WERI-Rb-1 (cell line): ENCODE measurements at regions not wholly inside any gene's neighbourhood (a gene's known extent, or its start where the extent isn't known, plus 50 kb on each side); places are given as distances from the start of the nearest gene placed in this dataset.

Experiments
- DNase-seq: peaks from one replicate; pipeline ENCODE4 v3.0.0-alpha.2; 2020
- H3K27ac ChIP-seq: fragments of 250-450 bp; sonication (Bioruptor Pico); 2 replicates; pipeline ENCODE4 v1.5.1; 2020; ENCODE audit warnings: mild to moderate bottlenecking, moderate library complexity
- H3K27me3 ChIP-seq: fragments of 250-450 bp; sonication (Bioruptor Pico); 2 replicates; pipeline ENCODE4 v1.5.1; 2021; ENCODE audit warnings: mild to moderate bottlenecking, low read depth, moderate library complexity; ENCODE audit not compliant: insufficient read depth, severe bottlenecking
- H3K36me3 ChIP-seq: fragments of 250-450 bp; sonication (Bioruptor Pico); 2 replicates; pipeline ENCODE4 v1.5.1; 2020; ENCODE audit warnings: mild to moderate bottlenecking, moderate library complexity
- H3K4me3 ChIP-seq: 2 replicates; pipeline ENCODE4 v1.5.1; 2011; ENCODE audit warnings: low read depth, mild to moderate bottlenecking, control low read depth, low read length
- H3K9me3 ChIP-seq: fragments of 250-450 bp; sonication (Bioruptor Pico); 2 replicates; pipeline ENCODE4 v1.5.1; 2021; ENCODE audit warnings: mild to moderate bottlenecking, moderate library complexity; ENCODE audit not compliant: severe bottlenecking
- TF ChIP-seq, protein P1 (sequence below): IDR thresholded peaks from 2 replicates; pipeline ENCODE4 v1.5.1; 2011; ENCODE audit warnings: low read depth, mild to moderate bottlenecking, control low read depth, inconsistent platforms, low read length

DNA sequence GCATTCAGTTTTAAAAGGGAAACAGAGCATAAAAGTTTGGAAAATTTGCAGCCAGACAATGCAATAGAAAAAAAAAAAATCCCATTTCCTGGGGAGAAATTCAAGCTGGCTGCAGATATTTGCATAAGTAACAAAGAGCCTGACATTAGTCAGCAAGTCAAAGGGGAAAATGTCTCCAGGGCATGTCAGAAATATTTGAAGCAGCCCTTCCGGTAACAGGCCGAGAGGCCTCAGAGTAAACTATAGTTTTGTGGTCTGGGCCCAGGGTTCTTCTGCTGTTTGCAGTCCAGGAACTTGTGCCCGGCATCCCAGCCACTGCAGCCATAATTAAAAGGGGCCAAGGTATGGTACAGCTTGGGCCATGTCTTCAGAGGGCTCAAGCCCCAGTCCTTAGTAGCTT is 411.6 kb upstream of the BCHE start:
- no peak overlapping the region for H3K4me3 ChIP-seq
- no peak overlapping the region for H3K27ac ChIP-seq
- no peaks in the 10 kb centered on the region for H3K27me3 ChIP-seq
- H3K36me3 ChIP-seq = no peaks in the 10 kb centered on the region
- no peak for DNase-seq
- TF ChIP-seq, protein P1, sequence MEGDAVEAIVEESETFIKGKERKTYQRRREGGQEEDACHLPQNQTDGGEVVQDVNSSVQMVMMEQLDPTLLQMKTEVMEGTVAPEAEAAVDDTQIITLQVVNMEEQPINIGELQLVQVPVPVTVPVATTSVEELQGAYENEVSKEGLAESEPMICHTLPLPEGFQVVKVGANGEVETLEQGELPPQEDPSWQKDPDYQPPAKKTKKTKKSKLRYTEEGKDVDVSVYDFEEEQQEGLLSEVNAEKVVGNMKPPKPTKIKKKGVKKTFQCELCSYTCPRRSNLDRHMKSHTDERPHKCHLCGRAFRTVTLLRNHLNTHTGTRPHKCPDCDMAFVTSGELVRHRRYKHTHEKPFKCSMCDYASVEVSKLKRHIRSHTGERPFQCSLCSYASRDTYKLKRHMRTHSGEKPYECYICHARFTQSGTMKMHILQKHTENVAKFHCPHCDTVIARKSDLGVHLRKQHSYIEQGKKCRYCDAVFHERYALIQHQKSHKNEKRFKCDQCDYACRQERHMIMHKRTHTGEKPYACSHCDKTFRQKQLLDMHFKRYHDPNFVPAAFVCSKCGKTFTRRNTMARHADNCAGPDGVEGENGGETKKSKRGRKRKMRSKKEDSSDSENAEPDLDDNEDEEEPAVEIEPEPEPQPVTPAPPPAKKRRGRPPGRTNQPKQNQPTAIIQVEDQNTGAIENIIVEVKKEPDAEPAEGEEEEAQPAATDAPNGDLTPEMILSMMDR = no peak
- no peaks in the 10 kb centered on the region for H3K9me3 ChIP-seq

DNA sequence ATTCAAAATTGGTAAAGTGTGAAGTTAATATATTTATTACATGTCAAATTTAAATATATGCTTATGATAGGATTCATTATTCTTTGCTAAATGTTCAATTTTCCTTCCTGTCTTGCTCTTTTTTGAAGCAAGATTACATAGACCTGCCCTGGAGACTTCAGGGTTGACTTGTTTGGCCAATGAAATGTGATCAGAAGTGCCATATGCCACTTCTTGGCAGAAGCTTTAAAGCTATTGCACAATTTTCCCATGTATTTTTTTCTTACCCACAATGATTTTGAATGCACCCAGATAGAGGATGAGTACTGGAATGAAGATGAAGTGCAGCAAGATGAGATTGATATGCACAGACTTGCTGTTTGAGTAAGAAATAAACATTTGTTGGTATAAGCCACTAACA is 406.3 kb upstream of the BCHE start:
- no peaks in the 10 kb centered on the region for H3K36me3 ChIP-seq
- TF ChIP-seq, protein P1 = no peak
- no peak for DNase-seq
- no peak overlapping the region for H3K4me3 ChIP-seq
- no peaks in the 10 kb centered on the region for H3K9me3 ChIP-seq
- H3K27ac ChIP-seq = no peak overlapping the region
- H3K27me3 ChIP-seq = no peaks in the 10 kb centered on the region

DNA sequence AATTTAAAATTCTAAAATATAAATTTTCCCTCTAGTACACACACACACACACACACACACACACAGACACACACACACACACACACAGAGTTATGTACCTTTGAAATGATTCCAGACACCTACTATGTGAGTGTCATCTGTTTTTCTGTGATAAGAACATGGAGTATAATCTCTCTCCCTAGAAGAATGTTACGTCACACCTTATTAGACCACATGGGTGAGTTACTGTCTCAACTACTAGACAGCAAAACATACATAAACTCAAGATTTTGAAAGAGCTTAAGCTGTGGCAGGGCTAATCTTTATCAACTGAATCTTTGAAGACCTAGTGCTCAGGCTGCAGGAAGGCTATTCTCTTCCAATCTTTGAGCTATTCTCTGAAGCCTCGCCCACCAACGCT is 385.9 kb upstream of the BCHE start:
- H3K27ac ChIP-seq = no peak overlapping the region
- H3K27me3 ChIP-seq = no peaks in the 10 kb centered on the region
- DNase-seq = no peak
- no peak overlapping the region for H3K4me3 ChIP-seq
- TF ChIP-seq, protein P1 = no peak
- H3K9me3 ChIP-seq = no peaks in the 10 kb centered on the region
- no peaks in the 10 kb centered on the region for H3K36me3 ChIP-seq

- Histone ChIP-seq H3K9me3 (no peaks in the 10 kb centered on the region), H3K36me3 (no peaks in the 10 kb centered on the region), H3K27ac (no peak overlapping the region), H3K27me3 (no peaks in the 10 kb centered on the region), H3K4me3 (no peak overlapping the region)
- DNase-seq = no peak
- TF ChIP-seq, protein P1 = no peak
These were observed 374.2 kb upstream of the BCHE start for GRCh38 chr3:166211451-166211850.

- H3K27me3 ChIP-seq = no peaks in the 10 kb centered on the region
- H3K9me3 ChIP-seq = no peaks in the 10 kb centered on the region
- H3K4me3 ChIP-seq = no peak overlapping the region
- TF ChIP-seq, protein P1 = no peak
- H3K36me3 ChIP-seq = no peaks in the 10 kb centered on the region
- DNase-seq = no peak
- H3K27ac ChIP-seq = no peak overlapping the region
These were observed 372.5 kb upstream of the BCHE start for GRCh38 chr3:166209701-166210100.

GRCh38 chr3:166205158-166205557 is 367.9 kb upstream of the BCHE start:
- H3K9me3 ChIP-seq = no peaks in the 10 kb centered on the region
- H3K27ac ChIP-seq = no peak overlapping the region
- H3K36me3 ChIP-seq = no peaks in the 10 kb centered on the region
- H3K4me3 ChIP-seq = no peak overlapping the region
- no peaks in the 10 kb centered on the region for H3K27me3 ChIP-seq
- DNase-seq = no peak
- TF ChIP-seq, protein P1 = no peak
